ENCODE measurements at regions not wholly inside any gene's neighbourhood (a gene's known extent, or its start where the extent isn't known, plus 50 kb on each side); places are given as distances from the start of the nearest gene placed in this dataset.
"Not testable (repeated sequence)": the region's sequence is repeated elsewhere in the genome, so short reads cannot be mapped to it uniquely, and the experiment has no call there.

DNA sequence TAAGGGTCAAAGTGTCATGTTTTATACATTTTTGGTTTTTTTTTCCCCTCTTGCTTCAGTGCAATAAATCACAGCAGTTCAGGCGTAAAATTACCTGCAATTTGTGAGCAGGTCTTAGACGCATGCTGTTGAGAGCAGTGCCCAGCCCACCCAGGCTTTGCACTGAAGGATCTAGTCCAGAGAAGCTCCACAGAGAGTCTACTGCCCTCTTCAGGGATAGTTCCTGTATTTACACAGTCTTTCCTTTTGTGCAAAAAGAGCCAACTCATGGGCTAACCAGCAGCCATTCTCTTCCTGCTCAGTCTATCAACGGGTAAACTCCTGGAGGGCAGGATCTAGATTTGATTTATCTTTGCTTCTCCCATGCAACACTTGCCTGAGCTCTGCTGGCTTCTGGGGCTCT is 82.2 kb upstream of the NAMPT start:
- TF ChIP-seq EZH2 (IDR thresholded peaks at IDR 0.05; ENCODE audit: borderline replicate concordance, low read depth, low read length, poor library complexity, severe bottlenecking) (no peak), CTCF (conservative IDR thresholded peaks at IDR 0.05; ENCODE audit: low read depth, low read length) (peak; percentile 62)
- no peak overlapping the region for H3K4me3 ChIP-seq (ENCODE audit: low read depth, low read length, poor library complexity, severe bottlenecking)
- no peak overlapping the region for H3K27ac ChIP-seq (ENCODE audit: low read depth, low read length, poor library complexity, severe bottlenecking)
- CTCF ChIA-PET, result interaction anchor here (1.3 to 1.4 kb wide), 2 partner anchors 95 to 190 kb away, joined by 3 read pairs; no protein-coding TSS in a partner anchor
- POLR2A ChIA-PET (ENCODE audit: low non-redundant PET), result no interaction called here
- BruUV-seq (replicated peaks), result no TSS peak
- peak; percentile 61 for DNase-seq (ENCODE audit: low spot score)
- H3K27me3 ChIP-seq (replicated peaks; ENCODE audit: insufficient read depth, low read depth, low read length, poor library complexity), result no peaks in the 10 kb centered on the region
- no peaks in the 10 kb centered on the region for H3K4me1 ChIP-seq (ENCODE audit: insufficient read depth, low read length, poor library complexity, severe bottlenecking)
- H3K9me3 ChIP-seq (ENCODE audit: low read depth, low read length, poor library complexity, severe bottlenecking), result no peaks in the 10 kb centered on the region
- no peaks in the 10 kb centered on the region for H3K36me3 ChIP-seq (ENCODE audit: insufficient read depth, low read length, poor library complexity, severe bottlenecking)
- intact Hi-C loops (cut with micrococcal nuclease; ENCODE audit: unreplicated experiment), result loop anchor here (5.0 kb wide), 1 partner anchor 190 kb away; no protein-coding TSS in a partner anchor

DNA sequence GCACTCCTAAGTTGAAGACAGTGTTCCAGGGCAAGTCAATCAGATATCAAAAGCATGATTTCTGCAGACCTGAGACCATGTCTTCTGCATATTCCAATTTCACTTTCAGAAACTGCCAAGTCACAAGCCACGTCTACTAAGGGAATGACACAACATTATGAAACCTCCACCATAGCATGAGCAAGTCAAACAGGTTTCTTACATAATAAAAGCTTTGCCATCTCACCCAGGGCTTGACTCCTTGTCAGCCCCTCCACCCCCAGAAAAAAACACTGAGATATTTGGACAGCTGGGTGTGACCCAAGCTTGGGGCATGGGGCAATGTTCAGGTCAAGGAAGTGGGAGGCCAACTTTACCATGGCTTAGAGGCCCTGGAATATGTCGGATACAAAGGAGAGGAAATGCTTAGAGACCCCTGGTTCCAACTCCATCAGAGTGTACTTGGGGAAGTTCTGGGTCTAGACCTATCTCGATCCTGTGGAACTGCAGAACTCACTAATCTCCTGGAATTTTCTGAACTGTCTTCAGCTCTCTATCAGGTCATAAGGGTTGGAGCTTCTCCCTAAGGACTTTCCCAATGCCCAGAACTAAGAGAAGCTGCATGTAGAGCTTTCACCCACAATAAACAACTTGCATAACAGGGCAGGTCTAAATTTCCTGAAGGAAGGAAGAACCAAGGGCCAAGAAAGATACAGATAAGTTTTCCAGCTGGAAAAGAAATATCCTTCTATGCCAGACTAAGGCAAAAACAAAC is 80.6 kb upstream of the NAMPT start:
- Histone ChIP-seq H3K9me3 (ENCODE audit: low read depth, low read length, poor library complexity, severe bottlenecking) (peaks cover 3% of the 10 kb centered on the region), H3K4me1 (ENCODE audit: insufficient read depth, low read length, poor library complexity, severe bottlenecking) (no peaks in the 10 kb centered on the region), H3K27me3 (replicated peaks; ENCODE audit: insufficient read depth, low read depth, low read length, poor library complexity) (peaks cover 6% of the 10 kb centered on the region), H3K4me3 (ENCODE audit: low read depth, low read length, poor library complexity, severe bottlenecking) (no peak overlapping the region), H3K36me3 (ENCODE audit: insufficient read depth, low read length, poor library complexity, severe bottlenecking) (no peaks in the 10 kb centered on the region), H3K27ac (ENCODE audit: low read depth, low read length, poor library complexity, severe bottlenecking) (no peak overlapping the region)
- no TSS peak for BruUV-seq (replicated peaks)
- no peak for DNase-seq (ENCODE audit: low spot score)
- ChIA-PET POLR2A (ENCODE audit: low non-redundant PET) (no interaction called here), CTCF (no interaction called here)
- intact Hi-C loops (cut with micrococcal nuclease; ENCODE audit: unreplicated experiment), result loop anchor here (5.0 kb wide), 1 partner anchor 188 kb away; no protein-coding TSS in a partner anchor
- TF ChIP-seq CTCF (conservative IDR thresholded peaks at IDR 0.05; ENCODE audit: low read depth, low read length) (no peak), EZH2 (IDR thresholded peaks at IDR 0.05; ENCODE audit: borderline replicate concordance, low read depth, low read length, poor library complexity, severe bottlenecking) (no peak)

DNA sequence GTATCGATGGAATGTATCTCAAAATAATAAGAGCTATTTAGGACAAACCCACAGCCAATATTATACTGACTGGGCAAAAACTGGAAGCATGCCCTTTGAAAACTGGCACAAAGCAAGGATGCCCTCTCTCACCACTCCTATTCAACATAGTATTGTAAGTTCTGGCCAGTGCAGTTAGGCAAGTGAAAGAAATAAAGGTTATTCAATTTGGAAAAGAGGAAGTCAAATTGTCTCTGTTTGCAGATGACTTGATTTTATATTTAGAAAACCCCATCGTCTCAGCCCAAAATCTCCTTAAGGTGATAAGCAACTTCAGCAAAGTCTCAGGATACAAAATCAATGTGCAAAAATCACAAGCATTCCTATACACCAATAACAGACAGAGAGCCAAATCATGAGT is 77.7 kb upstream of the NAMPT start:
- CTCF ChIA-PET; BruUV-seq (replicated peaks): not testable (repeated sequence)

More for the DNA sequence above, 77.7 kb upstream of the NAMPT start:
- H3K27ac ChIP-seq (ENCODE audit: low read depth, low read length, poor library complexity, severe bottlenecking); H3K4me3 ChIP-seq (ENCODE audit: low read depth, low read length, poor library complexity, severe bottlenecking); DNase-seq (ENCODE audit: low spot score); POLR2A ChIA-PET (ENCODE audit: low non-redundant PET); H3K4me1 ChIP-seq (ENCODE audit: insufficient read depth, low read length, poor library complexity, severe bottlenecking); H3K27me3 ChIP-seq (replicated peaks; ENCODE audit: insufficient read depth, low read depth, low read length, poor library complexity); H3K9me3 ChIP-seq (ENCODE audit: low read depth, low read length, poor library complexity, severe bottlenecking); H3K36me3 ChIP-seq (ENCODE audit: insufficient read depth, low read length, poor library complexity, severe bottlenecking); intact Hi-C loops (cut with micrococcal nuclease; ENCODE audit: unreplicated experiment): not testable (repeated sequence)

All from A673 (cell line).